Stomach (tissue), 4 donors: ENCODE measurements at regions not wholly inside any gene's neighbourhood (a gene's known extent, or its start where the extent isn't known, plus 50 kb on each side); places are given as distances from the start of the nearest gene placed in this dataset.

Source experiments
- CTCF ChIP-seq, 7 experiments: fragments of 450-650 bp in 4 of 7; fragments of 200-600 bp in 3 of 7; sonication (generic) in 3 of 7; IDR thresholded peaks; one replicate each; pipeline ENCODE4 v1.5.1; 2016 to 2019; ENCODE audit warnings: antibody characterized with exemption in 7 of 7, control low read depth in 2 of 7, mild to moderate bottlenecking in 1 of 7
- POLR2A ChIP-seq, 4 donors: fragments of 450-650 bp; IDR thresholded peaks; one replicate each; pipeline ENCODE4 v1.6.1; 2016; ENCODE audit warnings: antibody characterized with exemption in 4 of 4, control low read depth in 2 of 4, mild to moderate bottlenecking in 1 of 4, moderate library complexity in 1 of 4
- POLR2AphosphoS5 ChIP-seq, 3 donors: sonication (generic); formaldehyde crosslinking; IDR thresholded peaks; one replicate each; pipeline ENCODE4 v1.6.1; 2016; ENCODE audit warnings: antibody characterized with exemption in 3 of 3

DNA sequence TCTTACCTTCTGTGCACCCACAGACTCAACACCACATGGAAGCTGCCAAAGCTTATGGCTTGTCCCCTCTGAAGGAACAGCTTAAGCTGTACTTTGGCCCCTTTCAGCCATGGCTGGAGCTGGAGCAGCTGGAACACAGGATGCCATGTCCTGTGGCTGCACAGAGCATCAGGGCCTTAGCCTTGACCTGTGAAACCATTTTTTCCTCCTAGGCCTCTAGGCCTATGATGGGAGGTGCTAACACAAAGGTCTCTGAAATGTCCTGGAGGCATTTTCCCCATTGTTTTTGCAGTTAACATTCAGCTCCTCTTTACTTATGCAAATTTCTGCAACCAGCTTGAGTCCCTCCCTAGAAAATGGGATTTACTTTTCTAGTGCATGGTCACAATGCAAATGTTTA, 461.4 kb upstream of the TYRP1 start:
- no peak for TF ChIP-seq POLR2A (IDR thresholded peaks at IDR 0.05)
- TF ChIP-seq CTCF (IDR thresholded peaks at IDR 0.05): no peak
- TF ChIP-seq POLR2AphosphoS5 (IDR thresholded peaks at IDR 0.05): no peak
